ENCODE measurements at regions not wholly inside any gene's neighbourhood (a gene's known extent, or its start where the extent isn't known, plus 50 kb on each side); places are given as distances from the start of the nearest gene placed in this dataset.

DNA sequence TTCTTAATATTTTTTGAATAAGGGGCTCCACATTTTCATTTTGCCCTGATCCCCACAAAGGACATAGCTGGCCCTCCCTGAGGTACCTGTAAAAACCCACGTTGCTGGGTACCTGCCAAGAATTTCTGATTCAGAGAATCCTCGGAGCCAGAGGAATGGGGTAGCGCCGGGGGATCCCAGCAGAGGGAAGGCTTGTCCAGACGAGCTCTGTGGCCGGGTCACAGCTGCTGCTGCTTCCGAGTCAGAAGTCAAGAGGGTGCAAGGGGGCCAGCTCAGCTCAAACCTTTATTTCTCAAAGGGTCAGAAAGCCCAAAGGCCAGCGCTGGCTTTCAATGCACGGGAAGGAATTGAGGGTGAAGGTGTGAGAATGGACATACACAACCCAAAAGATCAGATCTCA lies 68.9 kb upstream of the SDK2 start:
- TF ChIP-seq SIN3A (IDR thresholded peaks at IDR 0.05; ENCODE audit: low read depth) (no peak), TCF7L2 (IDR thresholded peaks at IDR 0.05; ENCODE audit: borderline replicate concordance, extremely low read depth, insufficient read depth, insufficient read length) (no peak), MAX (IDR thresholded peaks at IDR 0.05) (no peak), YY1 (IDR thresholded peaks at IDR 0.05; ENCODE audit: extremely low read depth, insufficient replicate concordance, low read depth, low read length) (no peak), FOSL1 (IDR thresholded peaks at IDR 0.05; ENCODE audit: low read depth) (no peak)
- Histone ChIP-seq H2AFZ (ENCODE audit: low read depth, low read length, poor library complexity, severe bottlenecking) (no peak overlapping the region), H3K27ac (ENCODE audit: low read depth, low read length) (no peak overlapping the region), H4K20me1 (ENCODE audit: insufficient read depth) (no peaks in the 10 kb centered on the region), H3K4me2 (ENCODE audit: low read length) (no peak overlapping the region), H3K27me3 (ENCODE audit: insufficient read depth, low read length) (peaks cover 62% of the 10 kb centered on the region), H3K36me3 (ENCODE audit: control insufficient read depth in 1 of 2, insufficient read depth in 2 of 2, low read length in 2 of 2) (no peaks in the 10 kb centered on the region), H3K9me2 (ENCODE audit: insufficient read depth) (no peaks in the 10 kb centered on the region), H3K9me3 (ENCODE audit: control insufficient read depth in 1 of 2, insufficient read depth in 1 of 2, low read depth in 1 of 2, low read length in 2 of 2) (no peaks in the 10 kb centered on the region), H3K4me1 (ENCODE audit: control insufficient read depth in 1 of 2, insufficient read depth in 2 of 2, low read length in 2 of 2) (peaks cover 0 to 5% of the 10 kb centered on the region in 2 experiments; a peak in 1 of 4 replicates), H3K9ac (ENCODE audit: low read length) (no peak overlapping the region), H3K79me2 (ENCODE audit: insufficient read depth, low read length) (no peaks in the 10 kb centered on the region), H3K4me3 (replicated peaks in 1 of 2; ENCODE audit: low read depth in 1 of 2, low read length in 2 of 2) (no peak overlapping the region)
- ATAC-seq (no peak), DNase-seq (ENCODE audit: low read depth, low spot score) (no peak)
- POLR2A ChIA-PET, result no interaction called here
- RAD21 ChIA-PET (ENCODE audit: low non-redundant PET in 1 of 2, low total read pairs in 2 of 2, uncharacterized antibody in 2 of 2, unreplicated experiment in 2 of 2), result no interaction called here
- CTCF ChIA-PET, result interaction anchor here (1.0 kb wide), 1 partner anchor 129 kb away, joined by 3 read pairs; no protein-coding TSS in a partner anchor
- BruUV-seq (replicated peaks), result no TSS peak
- intact Hi-C loops (cut with micrococcal nuclease), result loop anchor here (5.0 to 10.0 kb wide), 2 partner anchors 118 to 456 kb away; no protein-coding TSS in a partner anchor

DNA sequence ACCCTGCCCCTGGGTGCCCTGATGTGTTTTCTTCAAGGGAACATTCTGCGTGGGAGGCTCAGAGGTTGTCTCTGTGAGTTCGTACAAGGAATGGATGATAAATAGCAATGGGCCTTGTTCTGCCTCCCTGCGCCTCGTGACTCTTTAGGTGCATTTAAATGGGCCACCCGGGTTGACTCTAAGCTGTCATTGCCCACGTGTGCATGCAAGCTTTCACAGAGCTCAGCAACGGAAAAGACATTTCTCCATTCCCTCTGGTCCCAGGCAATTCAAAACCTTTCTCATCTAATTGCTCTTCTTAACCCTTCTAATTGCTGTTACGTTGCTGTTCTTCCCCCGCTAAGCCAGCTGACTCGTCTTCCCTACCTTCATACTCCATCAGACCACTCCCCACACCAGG lies 71.5 kb upstream of the SDK2 start:
- Histone ChIP-seq H3K27me3 (ENCODE audit: insufficient read depth, low read length) (peaks cover 59% of the 10 kb centered on the region; the same call in 1 of the 2 replicates), H3K79me2 (ENCODE audit: insufficient read depth, low read length) (no peaks in the 10 kb centered on the region), H3K9ac (ENCODE audit: low read length) (no peak overlapping the region), H3K9me2 (ENCODE audit: insufficient read depth) (no peaks in the 10 kb centered on the region), H4K20me1 (ENCODE audit: insufficient read depth) (no peaks in the 10 kb centered on the region), H3K4me1 (ENCODE audit: control insufficient read depth in 1 of 2, insufficient read depth in 2 of 2, low read length in 2 of 2) (no peaks in the 10 kb centered on the region), H3K9me3 (ENCODE audit: control insufficient read depth in 1 of 2, insufficient read depth in 1 of 2, low read depth in 1 of 2, low read length in 2 of 2) (no peaks in the 10 kb centered on the region), H2AFZ (ENCODE audit: low read depth, low read length, poor library complexity, severe bottlenecking) (no peak overlapping the region), H3K36me3 (ENCODE audit: control insufficient read depth in 1 of 2, insufficient read depth in 2 of 2, low read length in 2 of 2) (no peaks in the 10 kb centered on the region), H3K4me2 (ENCODE audit: low read length) (no peak overlapping the region), H3K4me3 (replicated peaks in 1 of 2; ENCODE audit: low read depth in 1 of 2, low read length in 2 of 2) (no peak overlapping the region), H3K27ac (ENCODE audit: low read depth, low read length) (no peak overlapping the region)
- RAD21 ChIA-PET (ENCODE audit: low non-redundant PET in 1 of 2, low total read pairs in 2 of 2, uncharacterized antibody in 2 of 2, unreplicated experiment in 2 of 2), result no interaction called here
- POLR2A ChIA-PET, result no interaction called here
- intact Hi-C loops (cut with micrococcal nuclease), result loop anchor here (10.0 kb wide), 1 partner anchor 121 kb away; no protein-coding TSS in a partner anchor
- CTCF ChIA-PET, result no interaction called here
- no TSS peak for BruUV-seq (replicated peaks)
- TF ChIP-seq, protein P1, sequence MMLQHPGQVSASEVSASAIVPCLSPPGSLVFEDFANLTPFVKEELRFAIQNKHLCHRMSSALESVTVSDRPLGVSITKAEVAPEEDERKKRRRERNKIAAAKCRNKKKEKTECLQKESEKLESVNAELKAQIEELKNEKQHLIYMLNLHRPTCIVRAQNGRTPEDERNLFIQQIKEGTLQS (IDR thresholded peaks at IDR 0.05), result no peak
- no peak for TF ChIP-seq CEBPB (IDR thresholded peaks at IDR 0.05; ENCODE audit: low read depth)
- TF ChIP-seq RAD21 (IDR thresholded peaks at IDR 0.05; ENCODE audit: low read depth), result no peak
- TF ChIP-seq ELF1 (IDR thresholded peaks at IDR 0.05; ENCODE audit: borderline replicate concordance, low read depth), result no peak
- no peak for TF ChIP-seq EGR1 (IDR thresholded peaks at IDR 0.05; ENCODE audit: low read depth)
- no peak for TF ChIP-seq ZFX (IDR thresholded peaks at IDR 0.05)
- ATAC-seq (no peak), DNase-seq (ENCODE audit: low read depth, low spot score) (no peak)

Data from HCT116 (cell line).